H9 (cell line): ENCODE measurements at regions not wholly inside any gene's neighbourhood (a gene's known extent, or its start where the extent isn't known, plus 50 kb on each side); places are given as distances from the start of the nearest gene placed in this dataset.
"Not testable (repeated sequence)": the region's sequence is repeated elsewhere in the genome, so short reads cannot be mapped to it uniquely, and the experiment has no call there.

ENCODE experiments used
- DNase-seq: peaks from one replicate; pipeline ENCODE4 v3.0.0-alpha.2; 2017
- H2AFZ ChIP-seq: one replicate; pipeline ENCODE4 v1.6.1; 2013; ENCODE audit warnings: mild to moderate bottlenecking, low read length, control low read depth, moderate library complexity
- H2AK5ac ChIP-seq: 2 replicates; pipeline ENCODE4 v1.6.1; 2013; ENCODE audit warnings: low read length, control low read depth, mixed read lengths; ENCODE audit not compliant: insufficient read length
- H2BK120ac ChIP-seq: one replicate; pipeline ENCODE4 v1.6.1; 2013; ENCODE audit warnings: low read depth, mild to moderate bottlenecking, low read length, control low read depth, inconsistent platforms; ENCODE audit not compliant: poor library complexity, severe bottlenecking
- H2BK12ac ChIP-seq: 2 replicates; pipeline ENCODE4 v1.6.1; 2013; ENCODE audit warnings: low read length, control low read depth, mixed read lengths, low read depth; ENCODE audit not compliant: insufficient read length
- H2BK15ac ChIP-seq: 2 replicates; pipeline ENCODE4 v1.6.1; 2013; ENCODE audit warnings: low read depth, low read length, control low read depth
- H2BK20ac ChIP-seq: one replicate; pipeline ENCODE4 v1.6.1; 2013; ENCODE audit warnings: low read depth, mild to moderate bottlenecking, low read length, control low read depth, inconsistent platforms; ENCODE audit not compliant: poor library complexity, severe bottlenecking
- H2BK5ac ChIP-seq: 2 replicates; pipeline ENCODE4 v1.6.1; 2013; ENCODE audit warnings: low read length, control low read depth, mixed read lengths; ENCODE audit not compliant: insufficient read length
- H3K14ac ChIP-seq: 2 replicates; pipeline ENCODE4 v1.6.1; 2013; ENCODE audit warnings: low read length, control low read depth; ENCODE audit not compliant: insufficient read depth
- H3K18ac ChIP-seq: 2 replicates; pipeline ENCODE4 v1.6.1; 2013; ENCODE audit warnings: low read depth, mild to moderate bottlenecking, mixed read lengths, low read length, control low read depth; ENCODE audit not compliant: insufficient read length
- H3K23ac ChIP-seq: 2 replicates; pipeline ENCODE4 v1.6.1; 2013; ENCODE audit warnings: low read length, control low read depth, mixed read lengths, low read depth; ENCODE audit not compliant: insufficient read length
- H3K23me2 ChIP-seq: 2 replicates; pipeline ENCODE4 v1.6.1; 2013; ENCODE audit warnings: low read depth, mild to moderate bottlenecking, mixed read lengths, low read length, control low read depth; ENCODE audit not compliant: insufficient read length, poor library complexity, severe bottlenecking
- H3K27ac ChIP-seq: 2 replicates; pipeline ENCODE4 v1.5.1; 2013; ENCODE audit warnings: low read length, control low read depth, mixed read lengths, low read depth; ENCODE audit not compliant: insufficient read length
- H3K27me3 ChIP-seq: 2 replicates; pipeline ENCODE4 v1.6.1; 2013; ENCODE audit warnings: low read length, control low read depth, inconsistent platforms; ENCODE audit not compliant: insufficient read depth
- H3K4ac ChIP-seq: 2 replicates; pipeline ENCODE4 v1.6.1; 2013; ENCODE audit warnings: low read depth, mild to moderate bottlenecking, control low read depth, inconsistent platforms, low read length, moderate library complexity
- H3K4me1 ChIP-seq: 2 replicates; pipeline ENCODE4 v1.6.1; 2013; ENCODE audit warnings: low read length, control low read depth, inconsistent platforms; ENCODE audit not compliant: insufficient read depth
- H3K4me2 ChIP-seq: 2 replicates; pipeline ENCODE4 v1.6.1; 2013; ENCODE audit warnings: low read length, control low read depth, mixed read lengths; ENCODE audit not compliant: insufficient read length, insufficient read depth
- H3K56ac ChIP-seq: 2 replicates; pipeline ENCODE4 v1.6.1; 2013; ENCODE audit warnings: low read depth, mild to moderate bottlenecking, mixed read lengths, low read length, control low read depth; ENCODE audit not compliant: insufficient read length
- H3K79me1 ChIP-seq: 2 replicates; pipeline ENCODE4 v1.6.1; 2013; ENCODE audit warnings: low read depth, mild to moderate bottlenecking, moderate library complexity, low read length, control low read depth, inconsistent platforms; ENCODE audit not compliant: insufficient read depth, poor library complexity, severe bottlenecking
- H3K79me2 ChIP-seq: 2 replicates; pipeline ENCODE4 v1.6.1; 2013; ENCODE audit warnings: low read length, control low read depth, inconsistent platforms; ENCODE audit not compliant: insufficient read depth
- H3K9ac ChIP-seq: 2 replicates; pipeline ENCODE4 v1.6.1; 2013; ENCODE audit warnings: low read length, control low read depth, mixed read lengths; ENCODE audit not compliant: insufficient read length; ENCODE audit errors: extremely low read depth
- H3K9me3 ChIP-seq: one replicate; pipeline ENCODE4 v1.6.1; 2013; ENCODE audit warnings: low read depth, low read length, inconsistent platforms; ENCODE audit not compliant: control insufficient read depth
- H3T11ph ChIP-seq: one replicate; pipeline ENCODE4 v1.6.1; 2013; ENCODE audit warnings: mild to moderate bottlenecking, low read length, control low read depth, inconsistent platforms
- H4K20me1 ChIP-seq: one replicate; pipeline ENCODE4 v1.6.1; 2013; ENCODE audit not compliant: control insufficient read depth, insufficient read length, insufficient read depth
- H4K5ac ChIP-seq: 2 replicates; pipeline ENCODE4 v1.6.1; 2013; ENCODE audit warnings: low read depth, mild to moderate bottlenecking, mixed read lengths, low read length, control low read depth; ENCODE audit not compliant: insufficient read length
- H4K8ac ChIP-seq: replicated peaks from 2 replicates; pipeline ENCODE4 v1.6.1; 2013; ENCODE audit warnings: low read length, control low read depth, mixed read lengths, low read depth; ENCODE audit not compliant: insufficient read length
- H4K91ac ChIP-seq: 2 replicates; pipeline ENCODE4 v1.6.1; 2013; ENCODE audit warnings: low read depth, mild to moderate bottlenecking, moderate library complexity, mixed read lengths, low read length, control low read depth; ENCODE audit not compliant: insufficient read length
- H3K27ac Mint-ChIP-seq, 3 experiments: 2 replicates in 2 of 3; 3 replicates in 1 of 3; pipeline ENCODE4 v1.8.0; 2020 to 2021; ENCODE audit warnings: mixed read lengths in 3 of 3, mild to moderate bottlenecking in 1 of 3, moderate library complexity in 1 of 3
- H3K27me3 Mint-ChIP-seq: 2 replicates; pipeline ENCODE4 v1.8.0; 2021; ENCODE audit warnings: low read depth, mild to moderate bottlenecking, moderate library complexity, mixed read lengths
- H3K36me3 Mint-ChIP-seq, 3 experiments: 2 replicates in 2 of 3; 3 replicates in 1 of 3; pipeline ENCODE4 v1.8.0; 2020 to 2021; ENCODE audit warnings: low read depth in 3 of 3, mixed read lengths in 3 of 3; ENCODE audit not compliant: insufficient read depth in 1 of 3
- H3K4me1 Mint-ChIP-seq, 2 experiments: 2 replicates each; pipeline ENCODE4 v1.8.0; 2020; ENCODE audit warnings: mixed read lengths in 2 of 2
- H3K4me3 Mint-ChIP-seq, 2 experiments: 2 replicates in 1 of 2; 3 replicates in 1 of 2; pipeline ENCODE4 v1.8.0; 2020 to 2021; ENCODE audit warnings: mild to moderate bottlenecking in 2 of 2, mixed read lengths in 2 of 2, moderate library complexity in 1 of 2
- H3K9me3 Mint-ChIP-seq, 2 experiments: 2 replicates in 1 of 2; 3 replicates in 1 of 2; pipeline ENCODE4 v1.8.0; 2020; ENCODE audit warnings: mild to moderate bottlenecking in 2 of 2, mixed read lengths in 2 of 2, moderate library complexity in 1 of 2
- WGBS: extraction: QIAGEN DNeasy Blood & Tissue Kit; methylation state at CpG from one replicate; pipeline ENCODE4 v1.1.7; 2013; ENCODE audit warnings: missing lambda C conversion rate, low lambda C conversion rate, mixed read lengths; ENCODE audit not compliant: insufficient read length; ENCODE audit errors: extremely low coverage; 5-methylcytosine and 5-hydroxymethylcytosine counted together

- not testable (repeated sequence) for H3K27me3 Mint-ChIP-seq, H3K27ac Mint-ChIP-seq, H3T11ph ChIP-seq, H2BK15ac ChIP-seq, H2BK5ac ChIP-seq, H3K4me2 ChIP-seq, H2AFZ ChIP-seq, H4K8ac ChIP-seq, H3K27me3 ChIP-seq, H4K5ac ChIP-seq, H2BK120ac ChIP-seq, H3K4me3 Mint-ChIP-seq, H3K4me1 Mint-ChIP-seq, H2AK5ac ChIP-seq, H3K14ac ChIP-seq, H3K79me1 ChIP-seq, H2BK12ac ChIP-seq, H3K23me2 ChIP-seq, DNase-seq, H2BK20ac ChIP-seq, H3K18ac ChIP-seq, H3K4me1 ChIP-seq, H3K56ac ChIP-seq, H3K23ac ChIP-seq, H4K20me1 ChIP-seq, H3K27ac ChIP-seq, H3K9ac ChIP-seq, H4K91ac ChIP-seq, H3K79me2 ChIP-seq, H3K4ac ChIP-seq
- peaks cover 53% of the 10 kb centered on the region for H3K9me3 ChIP-seq
- Mint-ChIP-seq H3K36me3 (peaks cover 19 to 31% (median 22%) of the 10 kb centered on the region in 3 experiments; a peak in 6 of 7 replicates), H3K9me3 (peaks cover 73 to 78% of the 10 kb centered on the region in 2 experiments)
- WGBS = no CpG with 5 or more reads among the region's 11 CpGs
Observed at GRCh38 chr14:105628531-105629067, 102.2 kb downstream of the TMEM121 start.

- H3T11ph ChIP-seq, H4K5ac ChIP-seq, H3K27ac ChIP-seq, H3K4me2 ChIP-seq, H2AFZ ChIP-seq, H3K27me3 Mint-ChIP-seq, H4K91ac ChIP-seq, H4K20me1 ChIP-seq, H3K27ac Mint-ChIP-seq, H3K4me1 Mint-ChIP-seq, H3K23me2 ChIP-seq, DNase-seq, H2BK12ac ChIP-seq, H3K79me2 ChIP-seq, H3K4me1 ChIP-seq, H3K4me3 Mint-ChIP-seq, H3K79me1 ChIP-seq, H3K4ac ChIP-seq, H2BK5ac ChIP-seq, H3K14ac ChIP-seq, H3K27me3 ChIP-seq, H4K8ac ChIP-seq, H2BK20ac ChIP-seq, H3K9ac ChIP-seq, H3K23ac ChIP-seq, H3K56ac ChIP-seq, H3K18ac ChIP-seq, H2BK120ac ChIP-seq, H2AK5ac ChIP-seq, H2BK15ac ChIP-seq: not testable (repeated sequence)
- H3K9me3 Mint-ChIP-seq = peaks cover 77 to 82% of the 10 kb centered on the region in 2 experiments
- H3K36me3 Mint-ChIP-seq = peaks cover 19 to 32% (median 22%) of the 10 kb centered on the region in 3 experiments; a peak in 6 of 7 replicates
- WGBS = no CpG with 5 or more reads among the region's 38 CpGs
- H3K9me3 ChIP-seq = peaks cover 54% of the 10 kb centered on the region
Observed at GRCh38 chr14:105629091-105629885, 102.9 kb downstream of the TMEM121 start.
